ENCODE measurements at regions not wholly inside any gene's neighbourhood (a gene's known extent, or its start where the extent isn't known, plus 50 kb on each side); places are given as distances from the start of the nearest gene placed in this dataset.

GRCh38 chr2:181152701-181153100 is 172.3 kb downstream of the UBE2E3 start:
- no peak for TF ChIP-seq CTCF (IDR thresholded peaks at IDR 0.05)
- Histone ChIP-seq H3K9me3 (peaks cover 0 to 14% of the 10 kb centered on the region in 2 donors), H3K27ac (no peak overlapping the region), H3K4me3 (no peak overlapping the region), H3K4me1 (no peaks in the 10 kb centered on the region), H3K36me3 (no peaks in the 10 kb centered on the region), H3K27me3 (no peaks in the 10 kb centered on the region)
- no peak for ATAC-seq
- peak in 2 of 4 donors; percentile 6 to 22 for DNase-seq
- intact Hi-C loops (cut with DNase I): no loop called here

- no peaks in the 10 kb centered on the region for H3K27me3 ChIP-seq
- no peak for DNase-seq
- ATAC-seq: no peak
- intact Hi-C loops (cut with DNase I): no loop called here
- H3K9me3 ChIP-seq: peaks cover 0 to 14% of the 10 kb centered on the region in 2 donors
- H3K4me3 ChIP-seq: no peak overlapping the region
- H3K36me3 ChIP-seq: no peaks in the 10 kb centered on the region
- no peak for TF ChIP-seq CTCF (IDR thresholded peaks at IDR 0.05)
- no peak overlapping the region for H3K27ac ChIP-seq
- no peaks in the 10 kb centered on the region for H3K4me1 ChIP-seq
These were observed 173.5 kb downstream of the UBE2E3 start for GRCh38 chr2:181153886-181154285.

- no peak overlapping the region for H3K27ac ChIP-seq
- H3K27me3 ChIP-seq: no peaks in the 10 kb centered on the region
- no peaks in the 10 kb centered on the region for H3K36me3 ChIP-seq
- TF ChIP-seq CTCF (IDR thresholded peaks at IDR 0.05): no peak
- no peaks in the 10 kb centered on the region for H3K4me1 ChIP-seq
- no peak overlapping the region for H3K4me3 ChIP-seq
- DNase-seq: no peak
- intact Hi-C loops (cut with DNase I): no loop called here
- peaks cover 0 to 14% of the 10 kb centered on the region in 2 donors for H3K9me3 ChIP-seq
- ATAC-seq: no peak
These were observed 176.9 kb downstream of the UBE2E3 start for GRCh38 chr2:181157326-181157725.

- Histone ChIP-seq H3K27me3 (no peaks in the 10 kb centered on the region), H3K4me1 (peaks cover 0 to 1% of the 10 kb centered on the region in 2 donors), H3K4me3 (no peak overlapping the region), H3K9me3 (peaks cover 0 to 14% of the 10 kb centered on the region in 2 donors), H3K27ac (no peak overlapping the region), H3K36me3 (no peaks in the 10 kb centered on the region)
- no peak for TF ChIP-seq CTCF (IDR thresholded peaks at IDR 0.05)
- intact Hi-C loops (cut with DNase I): no loop called here
- ATAC-seq (no peak), DNase-seq (no peak)
These were observed 178.0 kb downstream of the UBE2E3 start for GRCh38 chr2:181158427-181158826.

DNA sequence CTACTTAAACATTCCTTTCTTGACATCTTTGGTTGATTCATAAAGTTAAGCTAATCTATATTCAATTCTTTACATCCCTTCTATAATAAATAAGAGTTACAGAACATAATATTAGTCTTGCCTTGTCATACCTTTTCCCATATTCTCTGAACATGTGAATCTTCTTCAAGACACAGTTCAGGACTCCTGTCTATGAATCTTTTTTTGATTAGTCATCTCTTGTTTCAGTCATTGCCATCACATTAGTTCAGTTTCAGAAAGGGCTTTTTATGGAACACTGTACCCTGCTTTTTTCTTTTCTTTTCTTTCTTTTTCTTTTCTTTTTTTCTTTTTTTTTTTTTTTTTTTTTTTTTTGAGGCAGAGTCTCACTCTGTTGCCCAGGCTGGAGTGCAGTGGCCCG is 181.2 kb downstream of the UBE2E3 start:
- Histone ChIP-seq H3K27me3 (no peaks in the 10 kb centered on the region), H3K4me3 (no peak overlapping the region), H3K9me3 (peaks cover 0 to 5% of the 10 kb centered on the region in 2 donors), H3K36me3 (no peaks in the 10 kb centered on the region), H3K27ac (no peak overlapping the region), H3K4me1 (peaks cover 0 to 4% of the 10 kb centered on the region in 2 donors)
- DNase-seq (no peak), ATAC-seq (no peak)
- no peak for TF ChIP-seq CTCF (IDR thresholded peaks at IDR 0.05)
- intact Hi-C loops (cut with DNase I): no loop called here
